ENCODE measurements at regions not wholly inside any gene's neighbourhood (a gene's known extent, or its start where the extent isn't known, plus 50 kb on each side); places are given as distances from the start of the nearest gene placed in this dataset.
A peak's percentile ranks its signal among the peaks of the same experiment; 100 is the strongest.

DNA sequence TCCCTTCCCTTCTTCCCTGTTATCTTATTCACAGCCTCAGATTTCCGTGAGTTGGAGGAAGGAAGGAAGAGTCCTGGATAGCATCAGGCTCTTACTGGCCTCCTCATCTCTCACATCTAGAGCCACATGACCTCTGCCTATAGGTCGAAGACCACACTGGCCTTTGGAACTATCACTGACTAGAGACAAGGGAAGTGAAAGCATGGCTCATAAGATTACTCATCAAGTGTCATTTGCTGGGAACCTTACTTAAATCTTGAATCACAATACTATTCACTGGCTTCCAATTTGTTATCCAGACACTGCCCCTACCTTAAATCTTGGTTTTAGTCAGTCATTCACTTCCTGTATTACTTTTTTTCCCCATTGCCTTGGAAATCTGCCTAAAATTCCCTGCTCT, 61.6 kb upstream of the MTMR8 start:
- Mint-ChIP-seq H3K9me3 (no peaks in the 10 kb centered on the region), H3K27ac (no peak overlapping the region)

DNA sequence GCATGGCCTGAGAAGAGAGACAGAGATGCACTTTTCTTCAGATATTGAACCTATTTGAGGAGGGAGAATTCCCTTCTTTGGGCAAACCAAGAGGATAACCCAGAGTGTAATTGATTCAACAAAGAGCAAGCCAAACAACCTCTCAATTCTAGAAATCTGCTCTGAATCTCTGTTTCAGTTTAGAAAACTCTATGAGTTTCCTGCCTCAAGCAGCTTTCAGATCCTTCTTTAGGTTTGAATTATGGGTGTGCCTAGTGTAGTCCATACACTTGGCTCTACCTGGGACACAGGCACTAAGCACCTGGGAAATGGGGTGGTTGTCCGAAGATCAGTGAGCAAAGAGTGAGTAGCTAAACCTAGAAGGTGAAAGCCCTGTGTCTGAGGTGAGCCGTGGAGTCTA, 52.0 kb upstream of the MTMR8 start:
- Mint-ChIP-seq H3K4me1 (no peaks in the 10 kb centered on the region), H3K27ac (no peak overlapping the region), H3K9me3 (peaks cover 5 to 9% of the 10 kb centered on the region in 2 donors), H3K27me3 (no peaks in the 10 kb centered on the region), H3K4me3 (no peak overlapping the region), H3K36me3 (peaks cover 0 to 3% of the 10 kb centered on the region in 2 donors)
- DNase-seq: no peak
- no peak for ATAC-seq (replicated peaks)

More for the DNA sequence above, 61.6 kb upstream of the MTMR8 start:
- no peaks in the 10 kb centered on the region for H3K4me1 Mint-ChIP-seq
- no peak for DNase-seq
- H3K4me3 Mint-ChIP-seq: no peak overlapping the region
- H3K36me3 Mint-ChIP-seq: no peaks in the 10 kb centered on the region
- no peaks in the 10 kb centered on the region for H3K27me3 Mint-ChIP-seq
- peak; percentile 86 to 97 for ATAC-seq (replicated peaks)
